ENCODE measurements at regions not wholly inside any gene's neighbourhood (a gene's known extent, or its start where the extent isn't known, plus 50 kb on each side); places are given as distances from the start of the nearest gene placed in this dataset.

GRCh38 chr2:39998617-39999016 lies 219.6 kb upstream of the THUMPD2 start:
- DNase-seq (ENCODE audit: low read depth) = no peak
- no peak overlapping the region for H3K4me3 ChIP-seq (ENCODE audit: low read length)
- no peak for TF ChIP-seq CTCF (conservative IDR thresholded peaks at IDR 0.05; ENCODE audit: low read depth, low read length)

- DNase-seq (ENCODE audit: low read depth) = peak; percentile 57
- TF ChIP-seq CTCF (conservative IDR thresholded peaks at IDR 0.05; ENCODE audit: low read depth, low read length) = no peak
- no peak overlapping the region for H3K4me3 ChIP-seq (ENCODE audit: low read length)
These were observed 217.6 kb upstream of the THUMPD2 start for GRCh38 chr2:39996653-39997080.

GRCh38 chr2:39995005-39995737 lies 216.1 kb upstream of the THUMPD2 start:
- no peak for TF ChIP-seq CTCF (conservative IDR thresholded peaks at IDR 0.05; ENCODE audit: low read depth, low read length)
- no peak overlapping the region for H3K4me3 ChIP-seq (ENCODE audit: low read length)
- DNase-seq (ENCODE audit: low read depth) = no peak

GRCh38 chr2:39994151-39994550 lies 215.1 kb upstream of the THUMPD2 start:
- H3K4me3 ChIP-seq (ENCODE audit: low read length) = no peak overlapping the region
- DNase-seq (ENCODE audit: low read depth) = peak; percentile 36
- TF ChIP-seq CTCF (conservative IDR thresholded peaks at IDR 0.05; ENCODE audit: low read depth, low read length) = no peak

GRCh38 chr2:39991298-39991697 lies 212.2 kb upstream of the THUMPD2 start:
- TF ChIP-seq CTCF (conservative IDR thresholded peaks at IDR 0.05; ENCODE audit: low read depth, low read length) = no peak
- no peak overlapping the region for H3K4me3 ChIP-seq (ENCODE audit: low read length)
- DNase-seq (ENCODE audit: low read depth) = peak; percentile 41

- no peak for TF ChIP-seq CTCF (conservative IDR thresholded peaks at IDR 0.05; ENCODE audit: low read depth, low read length)
- no peak for DNase-seq (ENCODE audit: low read depth)
- H3K4me3 ChIP-seq (ENCODE audit: low read length) = no peak overlapping the region
These were observed 211.4 kb upstream of the THUMPD2 start for GRCh38 chr2:39990335-39990900.

- DNase-seq (ENCODE audit: low read depth) = no peak
- no peak for TF ChIP-seq CTCF (conservative IDR thresholded peaks at IDR 0.05; ENCODE audit: low read depth, low read length)
- H3K4me3 ChIP-seq (ENCODE audit: low read length) = no peak overlapping the region
These were observed 210.8 kb upstream of the THUMPD2 start for GRCh38 chr2:39989888-39990287.

All from retinal pigment epithelial cell (primary cell).